A549 (cell line): ENCODE measurements at regions not wholly inside any gene's neighbourhood (a gene's known extent, or its start where the extent isn't known, plus 50 kb on each side); places are given as distances from the start of the nearest gene placed in this dataset.

ENCODE experiments used
- ATAC-seq, 2 experiments: fragments of 200-7000 bp in 1 of 2; fragments of >200 bp in 1 of 2; cut with Nextera tagmentation in 1 of 2; cut with Tn5 transposase in 1 of 2; 3 replicates each; pipeline versions ENCODE4 v1.8.0 to v1.9.1; 2018 to 2020; ENCODE audit warnings: mild to moderate bottlenecking in 1 of 2, moderate library complexity in 1 of 2
- CTCF ChIA-PET: fragments of 300-600 bp; sonication (Branson Sonifier 250); formaldehyde crosslinking; extraction: SDS; loops from one replicate; lab custom pipeline; 2021; ENCODE audit warnings: antibody characterized with exemption, inconsistent platforms; lab: Yijun Ruan, JAX
- POLR2A ChIA-PET: fragments of 350-600 bp; formaldehyde crosslinking; extraction: SDS; loops from one replicate; lab custom pipeline; 2021; ENCODE audit warnings: antibody characterized with exemption, inconsistent platforms; lab: Yijun Ruan, JAX
- DNase-seq, 2 experiments: peaks; one replicate each; pipeline versions ENCODE4 v3.0.0 to v3.0.0-alpha.2; 2011 to 2016; ENCODE audit warnings: low read depth in 1 of 2, low spot score in 1 of 2
- FAIRE-seq: peaks from 2 replicates; lab custom pipeline; 2011; peaks lifted over from hg19 to GRCh38; lab: Jason Lieb, UNC
- H3K27ac ChIP-seq, 2 experiments: fragments of >200 bp; sonication (Bioruptor Twin); formaldehyde crosslinking; 3 replicates each; pipeline ENCODE4 v1.5.1; 2016 to 2017
- H3K4me1 ChIP-seq: fragments of >200 bp; sonication (Bioruptor Twin); formaldehyde crosslinking; 3 replicates; pipeline ENCODE4 v1.6.1; 2016
- H3K4me2 ChIP-seq: fragments of >200 bp; sonication (Bioruptor Twin); formaldehyde crosslinking; 3 replicates; pipeline ENCODE4 v1.6.1; 2016
- H3K4me3 ChIP-seq: fragments of >200 bp; sonication (Bioruptor Twin); formaldehyde crosslinking; 3 replicates; pipeline ENCODE4 v1.5.1; 2016
- H3K9me3 ChIP-seq: fragments of >200 bp; sonication (Bioruptor Twin); formaldehyde crosslinking; 3 replicates; pipeline ENCODE4 v1.6.1; 2016
- CBX2 ChIP-seq: fragments of 200-600 bp; sonication (generic); IDR thresholded peaks from 2 replicates; pipeline ENCODE4 v1.6.1; 2016; ENCODE audit warnings: low read depth, mild to moderate bottlenecking, borderline replicate concordance
- CBX8 ChIP-seq: fragments of 200-600 bp; sonication (generic); IDR thresholded peaks from 2 replicates; pipeline ENCODE4 v1.6.1; 2016
- CHD2 ChIP-seq: fragments of 150-350 bp; IDR thresholded peaks from 2 replicates; pipeline ENCODE4 v1.6.1; 2014; ENCODE audit warnings: low read length; ENCODE audit not compliant: partially characterized antibody
- FOSB ChIP-seq: fragments of 250-450 bp; sonication (Bioruptor Pico); IDR thresholded peaks from 2 replicates; pipeline ENCODE4 v1.5.0; 2020; ENCODE audit warnings: mild to moderate bottlenecking, moderate library complexity
- FOSL2 ChIP-seq, 2 experiments: fragments of 450-650 bp in 1 of 2; fragments of >200 bp in 1 of 2; sonication (Bioruptor Twin) in 1 of 2; formaldehyde crosslinking; IDR thresholded peaks; 2 replicates each; pipeline versions ENCODE4 v1.5.0 to v1.6.1; 2016 to 2020; ENCODE audit warnings: mild to moderate bottlenecking in 1 of 2, moderate library complexity in 1 of 2
- FOXS1 ChIP-seq: fragments of 250-450 bp; sonication (Bioruptor Pico); IDR thresholded peaks from 2 replicates; pipeline ENCODE4 v1.5.0; 2020; ENCODE audit warnings: mild to moderate bottlenecking, moderate library complexity
- GATA3 ChIP-seq: IDR thresholded peaks from 2 replicates; pipeline ENCODE4 v1.6.1; 2012; ENCODE audit warnings: borderline replicate concordance
- HOXA7 ChIP-seq: fragments of 250-450 bp; sonication (Bioruptor Pico); IDR thresholded peaks from 2 replicates; pipeline ENCODE4 v1.5.0; 2020; ENCODE audit warnings: mild to moderate bottlenecking, moderate library complexity
- MAFK ChIP-seq: fragments of 450-650 bp; IDR thresholded peaks from 2 replicates; pipeline ENCODE4 v1.6.1; 2014; ENCODE audit not compliant: partially characterized antibody
- MYC ChIP-seq: IDR thresholded peaks from 2 replicates; pipeline ENCODE4 v1.6.1; 2012; ENCODE audit warnings: mild to moderate bottlenecking, inconsistent platforms, low read length, improper control_type of control experiment, borderline replicate concordance
- NFE2L2 ChIP-seq: fragments of 150-350 bp; conservative IDR thresholded peaks from 2 replicates; pipeline ENCODE4 v1.6.1; 2014; ENCODE audit warnings: low read length
- PBX3 ChIP-seq: IDR thresholded peaks from 2 replicates; pipeline ENCODE4 v1.6.1; 2012
- POLR2A ChIP-seq: IDR thresholded peaks from 2 replicates; pipeline ENCODE4 v1.6.1; 2012; ENCODE audit warnings: mild to moderate bottlenecking, low read length
- POLR2AphosphoS2 ChIP-seq: conservative IDR thresholded peaks from 2 replicates; pipeline ENCODE4 v1.6.1; 2012; ENCODE audit warnings: low read length, improper control_type of control experiment, inconsistent platforms
- RAD21 ChIP-seq, 2 experiments: fragments of >200 bp in 1 of 2; sonication (Bioruptor Twin) in 1 of 2; formaldehyde crosslinking in 1 of 2; IDR thresholded peaks in 1 of 2; conservative IDR thresholded peaks in 1 of 2; 2 replicates in 1 of 2; 3 replicates in 1 of 2; pipeline ENCODE4 v1.6.1; 2012 to 2018; ENCODE audit warnings: inconsistent platforms in 1 of 2
- RARB ChIP-seq: fragments of 250-450 bp; sonication (Bioruptor Pico); IDR thresholded peaks from 2 replicates; pipeline ENCODE4 v1.8.0; 2021; ENCODE audit warnings: mild to moderate bottlenecking, moderate library complexity
- RNF2 ChIP-seq: fragments of 200-600 bp; sonication (generic); IDR thresholded peaks from 2 replicates; pipeline ENCODE4 v1.6.1; 2016; ENCODE audit warnings: low read depth, mild to moderate bottlenecking, antibody characterized with exemption, moderate library complexity, borderline replicate concordance
- TFCP2L1 ChIP-seq: fragments of 250-450 bp; sonication (Bioruptor Pico); IDR thresholded peaks from 2 replicates; pipeline ENCODE4 v1.5.0; 2021; ENCODE audit warnings: mild to moderate bottlenecking
- ZC3H11A ChIP-seq: fragments of 450-650 bp; IDR thresholded peaks from 2 replicates; pipeline ENCODE4 v1.6.1; 2014; ENCODE audit warnings: antibody characterized with exemption, mild to moderate bottlenecking
- ZFP36 ChIP-seq: fragments of 450-650 bp; IDR thresholded peaks from 2 replicates; pipeline ENCODE4 v1.6.1; 2014; ENCODE audit warnings: borderline replicate concordance; ENCODE audit not compliant: partially characterized antibody
- ZNF302 ChIP-seq: fragments of 250-450 bp; sonication (Bioruptor Pico); IDR thresholded peaks from 2 replicates; pipeline ENCODE4 v1.9.0; 2021; ENCODE audit warnings: inconsistent platforms, mild to moderate bottlenecking, moderate library complexity
- whole genome bisulfite sequencing: methylation state at CpG from one replicate; pipeline ENCODE4 v1.1.6; 2017; ENCODE audit errors: missing lambda C conversion rate; 5-methylcytosine and 5-hydroxymethylcytosine counted together
- TF ChIP-seq, protein P1 (sequence below): fragments of 250-450 bp; sonication (Bioruptor Pico); IDR thresholded peaks from 2 replicates; pipeline ENCODE4 v1.5.0; 2020; ENCODE audit warnings: low read depth, mild to moderate bottlenecking, moderate library complexity
- TF ChIP-seq, protein P2 (sequence below): IDR thresholded peaks from 2 replicates; pipeline ENCODE4 v1.6.1; 2012; ENCODE audit warnings: low read depth, borderline replicate concordance

- TF ChIP-seq, protein P1, sequence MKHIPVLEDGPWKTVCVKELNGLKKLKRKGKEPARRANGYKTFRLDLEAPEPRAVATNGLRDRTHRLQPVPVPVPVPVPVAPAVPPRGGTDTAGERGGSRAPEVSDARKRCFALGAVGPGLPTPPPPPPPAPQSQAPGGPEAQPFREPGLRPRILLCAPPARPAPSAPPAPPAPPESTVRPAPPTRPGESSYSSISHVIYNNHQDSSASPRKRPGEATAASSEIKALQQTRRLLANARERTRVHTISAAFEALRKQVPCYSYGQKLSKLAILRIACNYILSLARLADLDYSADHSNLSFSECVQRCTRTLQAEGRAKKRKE: no peak
- TF ChIP-seq MAFK: no peak
- no peak for TF ChIP-seq ZNF302 (CRISPR knock-in tag)
- TF ChIP-seq TFCP2L1 (CRISPR knock-in tag): no peak
- TF ChIP-seq, all 56 proteins: peak for 0
Measured at GRCh38 chr13:111541752-111542529, 221.5 kb downstream of the TEX29 start (continued).

DNA sequence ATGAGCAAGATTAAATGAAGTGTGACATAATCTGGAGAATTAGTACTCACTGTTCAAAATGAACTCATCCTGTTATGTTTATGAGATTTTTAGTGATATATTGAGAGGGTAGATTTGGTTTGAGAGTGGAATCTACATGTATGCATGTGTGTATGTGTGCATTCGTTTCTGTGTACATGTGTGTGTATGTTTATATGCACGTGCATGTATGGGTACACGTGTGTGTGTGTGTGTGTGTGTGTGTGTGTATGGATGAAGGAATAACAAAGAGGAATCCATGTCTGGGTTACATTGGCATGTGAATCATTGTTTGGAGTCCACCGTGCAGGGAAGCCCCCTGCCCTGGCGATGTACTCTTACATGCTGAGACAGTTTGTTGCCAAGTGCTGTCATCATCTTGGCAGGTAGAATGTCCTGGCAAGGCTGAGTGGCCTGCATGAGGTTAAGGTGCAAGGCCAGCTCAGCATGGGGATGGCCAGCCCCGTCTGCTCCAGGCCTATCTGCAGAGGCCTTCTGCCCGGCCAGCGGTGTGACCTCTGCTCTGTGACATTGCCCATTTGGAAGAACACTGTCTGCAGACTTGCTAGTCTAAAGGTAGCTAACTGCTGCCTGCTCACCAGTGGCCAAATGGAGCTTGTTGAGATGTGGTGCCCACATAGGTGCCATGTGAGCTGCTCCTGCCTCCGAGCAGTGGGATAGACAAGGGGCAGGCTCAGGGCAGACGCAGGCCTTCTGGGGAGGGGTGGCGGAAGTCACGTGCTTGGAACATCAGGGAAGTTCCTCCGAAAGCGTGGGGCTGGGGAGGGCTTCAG lies 222.3 kb downstream of the TEX29 start:
- Histone ChIP-seq H3K27ac (no peak overlapping the region), H3K9me3 (no peaks in the 10 kb centered on the region; the same call in 2 of the 3 replicates), H3K4me3 (no peak overlapping the region), H3K4me2 (no peak overlapping the region), H3K4me1 (no peaks in the 10 kb centered on the region)
- ATAC-seq: no peak
- CTCF ChIA-PET: interaction anchor here (0.6 kb wide), 1 partner anchor 830 kb away, joined by 3 read pairs; no protein-coding TSS in a partner anchor
- POLR2A ChIA-PET: no interaction called here
- 14% methylated on average over 11 of the region's 14 CpGs for WGBS
- DNase-seq: no peak
- TF ChIP-seq PBX3: no peak
- FAIRE-seq: no peak

GRCh38 chr13:111546921-111547675 lies 226.7 kb downstream of the TEX29 start:
- 46% methylated on average over 15 of the region's 19 CpGs for WGBS
- no peak for TF ChIP-seq FOXS1
- TF ChIP-seq, protein P1: no peak
- TF ChIP-seq RAD21 (conservative IDR thresholded peaks at IDR 0.05 in 1 of 2, IDR thresholded peaks at IDR 0.05 in 1 of 2): no peak
- no peak for TF ChIP-seq POLR2AphosphoS2
- TF ChIP-seq CHD2: no peak
- TF ChIP-seq HOXA7 (CRISPR knock-in tag): no peak
- no peak for TF ChIP-seq TFCP2L1 (CRISPR knock-in tag)
- no peak for TF ChIP-seq ZC3H11A
- TF ChIP-seq FOSB (CRISPR knock-in tag): no peak
- no peak for TF ChIP-seq CBX8
- no peak for TF ChIP-seq RNF2
- no peak for TF ChIP-seq RARB
- TF ChIP-seq ZFP36: no peak
- TF ChIP-seq POLR2A: no peak
- TF ChIP-seq GATA3: no peak
- TF ChIP-seq, protein P2, sequence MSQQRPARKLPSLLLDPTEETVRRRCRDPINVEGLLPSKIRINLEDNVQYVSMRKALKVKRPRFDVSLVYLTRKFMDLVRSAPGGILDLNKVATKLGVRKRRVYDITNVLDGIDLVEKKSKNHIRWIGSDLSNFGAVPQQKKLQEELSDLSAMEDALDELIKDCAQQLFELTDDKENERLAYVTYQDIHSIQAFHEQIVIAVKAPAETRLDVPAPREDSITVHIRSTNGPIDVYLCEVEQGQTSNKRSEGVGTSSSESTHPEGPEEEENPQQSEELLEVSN: no peak
- no peak for TF ChIP-seq NFE2L2
- TF ChIP-seq MYC: no peak
- no peak for TF ChIP-seq CBX2
- no peak for TF ChIP-seq FOSL2 (IDR thresholded peaks at IDR 0.05)
- no peak for TF ChIP-seq FOSL2 (CRISPR knock-in tag; IDR thresholded peaks at IDR 0.05)
- Histone ChIP-seq H3K9me3 (no peaks in the 10 kb centered on the region; the same call in 2 of the 3 replicates), H3K4me3 (no peak overlapping the region), H3K27ac (no peak overlapping the region), H3K4me1 (no peaks in the 10 kb centered on the region), H3K4me2 (no peak overlapping the region)
- POLR2A ChIA-PET: no interaction called here
- DNase-seq (no peak), FAIRE-seq (no peak), ATAC-seq (no peak)
- CTCF ChIA-PET: no interaction called here
